H1 (cell line): ENCODE measurements at regions not wholly inside any gene's neighbourhood (a gene's known extent, or its start where the extent isn't known, plus 50 kb on each side); places are given as distances from the start of the nearest gene placed in this dataset.

ENCODE experiments used
- CTCF ChIA-PET: fragments of 300-600 bp; sonication (Branson Sonifier 250); formaldehyde crosslinking; loops from one replicate; lab custom pipeline; 2021; ENCODE audit not compliant: partially characterized antibody; lab: Charles Lee
- POLR2A ChIA-PET: fragments of 300-600 bp; sonication (Branson Sonifier 250); formaldehyde crosslinking; loops from one replicate; lab custom pipeline; 2021; ENCODE audit warnings: inconsistent platforms; ENCODE audit not compliant: partially characterized antibody; lab: Charles Lee
- DNase-seq, 2 experiments: peaks; one replicate each; pipeline versions ENCODE4 v3.0.0 to v3.0.0-alpha.2; 2010 to 2022; ENCODE audit warnings: low spot score in 2 of 2, low read depth in 1 of 2, mixed read lengths in 1 of 2
- FAIRE-seq: peaks from 2 replicates; lab custom pipeline; 2011; peaks lifted over from hg19 to GRCh38; lab: Jason Lieb, UNC
- H2AFZ ChIP-seq: 2 replicates; pipeline ENCODE4 v1.8.1; 2012; ENCODE audit warnings: low read length, inconsistent platforms
- H2AK5ac ChIP-seq: 2 replicates; pipeline ENCODE4 v1.6.1; 2013; ENCODE audit warnings: low read depth, low read length
- H2BK120ac ChIP-seq: replicated peaks from 2 replicates; pipeline ENCODE3; 2013; ENCODE audit warnings: low read depth, low read length, inconsistent platforms
- H2BK12ac ChIP-seq: 2 replicates; pipeline ENCODE4 v1.6.1; 2013; ENCODE audit warnings: low read depth, low read length
- H2BK15ac ChIP-seq: 2 replicates; pipeline ENCODE4 v1.6.1; 2013; ENCODE audit warnings: low read length
- H2BK20ac ChIP-seq: 2 replicates; pipeline ENCODE4 v1.6.1; 2013; ENCODE audit warnings: low read length
- H2BK5ac ChIP-seq: 2 replicates; pipeline ENCODE4 v1.6.1; 2013; ENCODE audit warnings: low read depth, low read length
- H3K14ac ChIP-seq: 2 replicates; pipeline ENCODE4 v1.6.1; 2013; ENCODE audit warnings: inconsistent platforms; ENCODE audit not compliant: insufficient read length
- H3K18ac ChIP-seq: 2 replicates; pipeline ENCODE4 v1.6.1; 2013; ENCODE audit warnings: low read length; ENCODE audit errors: extremely low read depth
- H3K23ac ChIP-seq: 2 replicates; pipeline ENCODE4 v1.6.1; 2013; ENCODE audit warnings: inconsistent platforms; ENCODE audit not compliant: insufficient read length
- H3K23me2 ChIP-seq: 2 replicates; pipeline ENCODE4 v1.6.1; 2013; ENCODE audit warnings: low read depth, low read length
- H3K27ac ChIP-seq: 2 replicates; pipeline ENCODE4 v1.6.1; 2011; ENCODE audit warnings: low read depth, low read length, inconsistent platforms
- H3K27me3 ChIP-seq, 4 experiments: replicated peaks in 1 of 4; 1 replicate in 1 of 4; 2 replicates in 3 of 4; pipeline versions ENCODE4 v1.6.1 to v1.8.1; 2011 to 2013; ENCODE audit warnings: low read length in 3 of 4, mild to moderate bottlenecking in 3 of 4, inconsistent platforms in 2 of 4, mixed read lengths in 2 of 4, moderate library complexity in 1 of 4; ENCODE audit not compliant: control insufficient read depth in 3 of 4, insufficient read depth in 3 of 4; ENCODE audit errors: extremely low read depth in 1 of 4
- H3K36me3 ChIP-seq, 4 experiments: 2 replicates each; pipeline versions ENCODE4 v1.6.1 to v1.8.1; 2011 to 2013; ENCODE audit warnings: mild to moderate bottlenecking in 4 of 4, low read length in 3 of 4, moderate library complexity in 2 of 4, control low read depth in 1 of 4, inconsistent platforms in 1 of 4; ENCODE audit not compliant: insufficient read depth in 4 of 4, control insufficient read depth in 2 of 4
- H3K4ac ChIP-seq: replicated peaks from 2 replicates; pipeline ENCODE3; 2013; ENCODE audit warnings: low read length, low read depth, mixed read lengths, inconsistent platforms; ENCODE audit not compliant: insufficient read length
- H3K4me1 ChIP-seq, 4 experiments: replicated peaks in 1 of 4; 1 replicate in 1 of 4; 2 replicates in 3 of 4; pipeline versions ENCODE4 v1.6.1 to v1.8.1; 2011 to 2013; ENCODE audit warnings: low read length in 3 of 4, inconsistent platforms in 2 of 4, mixed read lengths in 1 of 4; ENCODE audit not compliant: insufficient read depth in 4 of 4, control insufficient read depth in 3 of 4
- H3K4me2 ChIP-seq, 2 experiments: 2 replicates each; pipeline versions ENCODE4 v1.6.1 to v1.8.1; 2011 to 2013; ENCODE audit warnings: low read depth in 2 of 2, low read length in 2 of 2, control low read depth in 1 of 2, inconsistent platforms in 1 of 2, mild to moderate bottlenecking in 1 of 2; ENCODE audit not compliant: insufficient read depth in 1 of 2
- H3K4me3 ChIP-seq, 4 experiments: fragments of 200-600, 300-600 bp in 1 of 4; sonication (generic), shearing (Covaris generic), sonication (Bioruptor Twin) in 1 of 4; 2 replicates each; pipeline versions ENCODE4 v1.5.1 to v1.8.1; 2011 to 2016; ENCODE audit warnings: low read length in 4 of 4, low read depth in 3 of 4, control low read depth in 2 of 4, inconsistent platforms in 2 of 4, mild to moderate bottlenecking in 2 of 4, mixed read lengths in 1 of 4, moderate library complexity in 1 of 4; ENCODE audit not compliant: insufficient read depth in 2 of 4; ENCODE audit errors: extremely low read depth in 1 of 4
- H3K56ac ChIP-seq: replicated peaks from 2 replicates; pipeline ENCODE3; 2013; ENCODE audit warnings: low read depth, mild to moderate bottlenecking, mixed read lengths, low read length, inconsistent platforms; ENCODE audit not compliant: insufficient read length
- H3K79me1 ChIP-seq: 2 replicates; pipeline ENCODE4 v1.6.1; 2013; ENCODE audit warnings: low read depth, low read length, control low read depth
- H3K79me2 ChIP-seq, 2 experiments: 2 replicates each; pipeline versions ENCODE4 v1.6.1 to v1.8.1; 2012 to 2013; ENCODE audit warnings: low read length in 2 of 2, mild to moderate bottlenecking in 2 of 2, inconsistent platforms in 1 of 2; ENCODE audit not compliant: insufficient read depth in 2 of 2, control insufficient read depth in 1 of 2
- H3K9ac ChIP-seq, 4 experiments: replicated peaks in 1 of 4; 1 replicate in 1 of 4; 2 replicates in 3 of 4; pipeline versions ENCODE4 v1.6.1 to v1.8.1; 2011 to 2013; ENCODE audit warnings: low read depth in 3 of 4, low read length in 3 of 4, control low read depth in 2 of 4, mild to moderate bottlenecking in 2 of 4, moderate library complexity in 2 of 4, inconsistent platforms in 1 of 4; ENCODE audit errors: extremely low read depth in 1 of 4
- H3K9me3 ChIP-seq, 2 experiments: 2 replicates each; pipeline versions ENCODE4 v1.6.1 to v1.8.1; 2012 to 2013; ENCODE audit warnings: mild to moderate bottlenecking in 2 of 2, moderate library complexity in 2 of 2, control low read depth in 1 of 2, inconsistent platforms in 1 of 2, low read depth in 1 of 2, low read length in 1 of 2, mixed read lengths in 1 of 2; ENCODE audit not compliant: insufficient read depth in 2 of 2
- H4K20me1 ChIP-seq, 2 experiments: replicated peaks in 1 of 2; 2 replicates each; pipeline versions ENCODE3 to v1.8.1; 2011 to 2013; ENCODE audit warnings: inconsistent platforms in 2 of 2, low read length in 2 of 2, mild to moderate bottlenecking in 1 of 2; ENCODE audit not compliant: insufficient read depth in 2 of 2, control insufficient read depth in 1 of 2
- H4K5ac ChIP-seq: 2 replicates; pipeline ENCODE4 v1.6.1; 2013; ENCODE audit warnings: low read length, low read depth, mixed read lengths, inconsistent platforms; ENCODE audit not compliant: insufficient read length
- H4K8ac ChIP-seq: 2 replicates; pipeline ENCODE4 v1.8.0; 2013; ENCODE audit warnings: mild to moderate bottlenecking, moderate library complexity, low read length, inconsistent platforms; ENCODE audit not compliant: insufficient read depth; ENCODE audit errors: extremely low read depth
- H4K91ac ChIP-seq: replicated peaks from 2 replicates; pipeline ENCODE3; 2013; ENCODE audit warnings: low read length, mixed read lengths, inconsistent platforms; ENCODE audit not compliant: insufficient read length
- POLR2AphosphoS5 ChIP-seq: IDR thresholded peaks from 2 replicates; pipeline ENCODE4 v1.6.1; 2011; ENCODE audit warnings: low read depth, low read length
- RXRA ChIP-seq: IDR thresholded peaks from 2 replicates; pipeline ENCODE4 v1.6.1; 2011; ENCODE audit warnings: low read depth, mild to moderate bottlenecking, low read length, moderate library complexity; ENCODE audit not compliant: insufficient read depth
- SRF ChIP-seq: IDR thresholded peaks from 2 replicates; pipeline ENCODE4 v1.6.1; 2011; ENCODE audit warnings: mild to moderate bottlenecking, low read depth, low read length, moderate library complexity
- TCF12 ChIP-seq: IDR thresholded peaks from 2 replicates; pipeline ENCODE4 v1.6.1; 2011; ENCODE audit warnings: low read depth, mild to moderate bottlenecking, low read length
- WGBS, 2 experiments: shearing (Covaris generic) in 1 of 2; methylation state at CpG; one replicate each; pipeline versions ENCODE4 v1.1.6 to v1.1.7; 2013 to 2015; ENCODE audit warnings: low lambda C conversion rate in 2 of 2, mixed read lengths in 2 of 2, inconsistent platforms in 1 of 2, low coverage in 1 of 2, missing lambda C conversion rate in 1 of 2; ENCODE audit not compliant: insufficient replicate concordance in 2 of 2, insufficient coverage in 1 of 2, insufficient read length in 1 of 2; ENCODE audit errors: extremely low coverage in 1 of 2, missing lambda C conversion rate in 1 of 2; 5-methylcytosine and 5-hydroxymethylcytosine counted together

- 89% methylated on average over 6 of the region's 6 CpGs; no CpG with 5 or more reads in 1 of the 2 experiments for WGBS, 2 experiments
- Histone ChIP-seq H4K20me1 (peaks cover 0 to 1% of the 10 kb centered on the region in 2 experiments), H3K14ac (no peak overlapping the region), H4K8ac (no peak overlapping the region), H2AK5ac (no peak overlapping the region), H2BK20ac (no peak overlapping the region), H3K9me3 (no peaks in the 10 kb centered on the region), H3K27ac (no peak overlapping the region), H3K18ac (no peak overlapping the region), H3K56ac (no peak overlapping the region), H4K5ac (no peak overlapping the region), H2BK120ac (no peak overlapping the region), H3K36me3 (no peaks in the 10 kb centered on the region), H3K79me1 (no peaks in the 10 kb centered on the region), H2BK5ac (no peak overlapping the region), H3K4me2 (no peak overlapping the region), H2BK15ac (no peak overlapping the region), H3K27me3 (peaks cover 3 to 33% (median 23%) of the 10 kb centered on the region in 4 experiments; a peak in 6 of 7 replicates), H3K23me2 (no peaks in the 10 kb centered on the region; the same call in 1 of the 2 replicates), H4K91ac (no peak overlapping the region), H2AFZ (no peak overlapping the region), H3K4ac (no peak overlapping the region), H2BK12ac (no peak overlapping the region), H3K4me1 (no peaks in the 10 kb centered on the region), H3K23ac (no peak overlapping the region), H3K9ac (no peak overlapping the region), H3K4me3 (no peak overlapping the region), H3K79me2 (no peaks in the 10 kb centered on the region)
- no peak for FAIRE-seq
- TF ChIP-seq SRF (no peak), POLR2AphosphoS5 (no peak), RXRA (no peak), TCF12 (no peak)
- CTCF ChIA-PET = interaction anchor here (0.5 to 0.8 kb wide), 3 partner anchors 54 to 1187 kb away, joined by 3 read pairs; no protein-coding TSS in a partner anchor
- POLR2A ChIA-PET = no interaction called here
- no peak for DNase-seq
Observed at GRCh38 chr1:165060285-165060793, 296.2 kb downstream of the LMX1A start.
